Mesothelial cell of epicardium (in vitro differentiated cells): ENCODE measurements at regions not wholly inside any gene's neighbourhood (a gene's known extent, or its start where the extent isn't known, plus 50 kb on each side); places are given as distances from the start of the nearest gene placed in this dataset.

Experiments
- DNase-seq, 2 experiments: peaks; one replicate each; pipeline ENCODE4 v3.0.0; 2021; ENCODE audit warnings: low spot score in 2 of 2; ENCODE audit not compliant: unreplicated experiment in 2 of 2
- H3K27ac Mint-ChIP-seq: 2 replicates; pipeline ENCODE4 v1.8.0; 2021; ENCODE audit warnings: mixed read lengths
- H3K27me3 Mint-ChIP-seq: 2 replicates; pipeline ENCODE4 v1.8.0; 2021; ENCODE audit warnings: low read depth, mixed read lengths
- H3K36me3 Mint-ChIP-seq: 2 replicates; pipeline ENCODE4 v1.8.0; 2021; ENCODE audit warnings: mixed read lengths
- H3K4me1 Mint-ChIP-seq: 2 replicates; pipeline ENCODE4 v1.8.0; 2021; ENCODE audit warnings: mixed read lengths
- H3K4me3 Mint-ChIP-seq: 2 replicates; pipeline ENCODE4 v1.8.0; 2021; ENCODE audit warnings: mild to moderate bottlenecking, moderate library complexity, mixed read lengths
- H3K9me3 Mint-ChIP-seq: 2 replicates; pipeline ENCODE4 v1.8.0; 2021; ENCODE audit warnings: mixed read lengths
- TF ChIP-seq, protein P1 (sequence below): fragments of 200-600 bp; sonication (generic); IDR thresholded peaks from one replicate; pipeline ENCODE4 v1.5.0; 2021; ENCODE audit warnings: antibody characterized with exemption; ENCODE audit not compliant: unreplicated experiment

DNA sequence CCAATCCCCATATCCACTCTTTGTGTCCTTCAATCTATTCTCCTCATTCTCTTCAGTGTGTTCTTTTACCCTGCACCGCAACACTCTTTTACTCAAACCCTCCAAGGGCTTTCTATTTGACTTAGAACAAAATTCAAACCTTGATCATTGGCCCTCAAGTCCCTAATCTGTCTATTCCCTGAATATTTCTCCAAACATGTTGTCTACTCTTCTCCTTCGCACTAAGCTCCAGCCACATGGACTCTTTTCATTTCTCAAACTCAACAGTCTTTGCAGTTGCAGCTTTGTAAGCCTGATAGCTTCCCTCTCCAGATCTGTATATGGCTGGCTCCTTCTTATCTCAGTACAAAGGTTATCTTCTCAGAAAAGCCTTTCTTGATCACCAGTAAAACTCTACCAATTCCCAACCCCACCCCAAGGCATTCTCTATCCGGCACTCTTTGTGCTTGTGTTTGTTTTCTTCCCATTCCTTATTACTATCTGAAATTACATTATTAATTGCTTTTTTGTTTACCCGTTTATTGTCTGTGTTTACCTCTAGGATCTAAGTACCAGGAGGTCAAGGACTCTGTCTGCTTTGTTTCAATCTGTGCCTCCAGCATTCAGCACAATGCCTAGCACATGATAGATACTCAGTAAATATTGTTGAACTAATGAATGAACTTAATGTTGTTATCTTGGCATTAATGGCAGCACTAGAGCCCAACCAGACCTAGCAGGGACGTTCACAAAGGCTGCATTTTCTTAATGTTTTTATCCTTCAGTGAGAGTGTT, 147.4 kb downstream of the BBOX1 start:
- no peak for DNase-seq
- Mint-ChIP-seq H3K27me3 (no peaks in the 10 kb centered on the region), H3K36me3 (no peaks in the 10 kb centered on the region), H3K9me3 (peaks cover 6% of the 10 kb centered on the region), H3K27ac (no peak overlapping the region), H3K4me1 (peaks cover 25% of the 10 kb centered on the region), H3K4me3 (no peak overlapping the region)
- TF ChIP-seq, protein P1, sequence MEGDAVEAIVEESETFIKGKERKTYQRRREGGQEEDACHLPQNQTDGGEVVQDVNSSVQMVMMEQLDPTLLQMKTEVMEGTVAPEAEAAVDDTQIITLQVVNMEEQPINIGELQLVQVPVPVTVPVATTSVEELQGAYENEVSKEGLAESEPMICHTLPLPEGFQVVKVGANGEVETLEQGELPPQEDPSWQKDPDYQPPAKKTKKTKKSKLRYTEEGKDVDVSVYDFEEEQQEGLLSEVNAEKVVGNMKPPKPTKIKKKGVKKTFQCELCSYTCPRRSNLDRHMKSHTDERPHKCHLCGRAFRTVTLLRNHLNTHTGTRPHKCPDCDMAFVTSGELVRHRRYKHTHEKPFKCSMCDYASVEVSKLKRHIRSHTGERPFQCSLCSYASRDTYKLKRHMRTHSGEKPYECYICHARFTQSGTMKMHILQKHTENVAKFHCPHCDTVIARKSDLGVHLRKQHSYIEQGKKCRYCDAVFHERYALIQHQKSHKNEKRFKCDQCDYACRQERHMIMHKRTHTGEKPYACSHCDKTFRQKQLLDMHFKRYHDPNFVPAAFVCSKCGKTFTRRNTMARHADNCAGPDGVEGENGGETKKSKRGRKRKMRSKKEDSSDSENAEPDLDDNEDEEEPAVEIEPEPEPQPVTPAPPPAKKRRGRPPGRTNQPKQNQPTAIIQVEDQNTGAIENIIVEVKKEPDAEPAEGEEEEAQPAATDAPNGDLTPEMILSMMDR: no peak

GRCh38 chr11:27187075-27187847, 146.6 kb downstream of the BBOX1 start:
- Mint-ChIP-seq H3K4me1 (peaks cover 25% of the 10 kb centered on the region), H3K27ac (no peak overlapping the region), H3K9me3 (peaks cover 6% of the 10 kb centered on the region), H3K4me3 (no peak overlapping the region), H3K27me3 (no peaks in the 10 kb centered on the region), H3K36me3 (no peaks in the 10 kb centered on the region)
- no peak for DNase-seq
- TF ChIP-seq, protein P1: no peak

GRCh38 chr11:27186580-27186979, 146.0 kb downstream of the BBOX1 start:
- H3K36me3 Mint-ChIP-seq: no peaks in the 10 kb centered on the region
- TF ChIP-seq, protein P1: no peak
- no peak for DNase-seq
- H3K27me3 Mint-ChIP-seq: peaks cover 1% of the 10 kb centered on the region
- peaks cover 6% of the 10 kb centered on the region for H3K9me3 Mint-ChIP-seq
- H3K4me3 Mint-ChIP-seq: no peak overlapping the region
- H3K4me1 Mint-ChIP-seq: peaks cover 25% of the 10 kb centered on the region
- no peak overlapping the region for H3K27ac Mint-ChIP-seq

DNA sequence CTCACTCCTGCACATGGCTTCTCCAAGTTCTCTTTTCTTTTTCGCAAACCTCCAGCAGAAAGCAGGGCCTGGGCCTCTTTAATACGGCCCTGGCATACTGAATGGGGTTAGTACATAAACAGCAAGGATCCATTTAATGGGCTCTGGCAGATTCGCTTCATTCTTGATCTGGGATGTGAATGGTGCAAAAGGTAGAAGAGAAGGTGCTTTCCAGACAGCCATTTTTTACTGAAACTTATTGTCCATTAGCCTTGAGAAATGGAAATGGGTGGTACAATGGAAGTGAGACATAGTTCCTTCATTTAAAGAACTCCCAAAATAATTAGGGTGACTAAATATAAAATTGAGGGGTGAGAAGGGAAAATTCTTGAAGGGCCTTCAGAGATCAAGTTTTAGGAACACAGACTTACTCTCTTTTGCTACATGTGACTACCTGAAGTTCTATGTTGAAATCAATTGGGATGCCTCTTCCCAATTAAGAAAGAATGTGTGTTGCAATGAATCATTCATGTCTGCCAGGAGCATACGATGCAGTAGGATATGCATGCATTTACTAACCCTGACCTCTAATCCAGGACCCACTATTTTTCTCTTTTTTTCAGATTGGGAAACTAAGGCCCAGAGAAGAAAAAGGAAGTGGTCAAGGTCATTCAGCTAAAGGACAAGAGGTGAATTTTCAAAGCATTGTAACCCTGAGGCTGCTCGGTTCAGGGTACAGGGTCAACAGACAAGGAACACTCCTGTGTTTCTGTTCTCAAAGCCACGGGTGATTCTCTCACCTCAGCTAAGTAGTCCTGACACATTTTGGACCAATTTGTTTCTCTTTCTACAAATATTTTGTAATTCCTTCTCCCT, 144.1 kb downstream of the BBOX1 start:
- Mint-ChIP-seq H3K27me3 (peaks cover 1% of the 10 kb centered on the region), H3K4me1 (peaks cover 22% of the 10 kb centered on the region), H3K9me3 (peaks cover 6% of the 10 kb centered on the region), H3K27ac (no peak overlapping the region), H3K4me3 (no peak overlapping the region), H3K36me3 (no peaks in the 10 kb centered on the region)
- DNase-seq: no peak
- TF ChIP-seq, protein P1: no peak

GRCh38 chr11:27183672-27184457, 143.2 kb downstream of the BBOX1 start:
- Mint-ChIP-seq H3K27ac (no peak overlapping the region), H3K27me3 (peaks cover 1% of the 10 kb centered on the region), H3K36me3 (no peaks in the 10 kb centered on the region), H3K4me1 (peaks cover 21% of the 10 kb centered on the region), H3K9me3 (peaks cover 6% of the 10 kb centered on the region), H3K4me3 (no peak overlapping the region)
- TF ChIP-seq, protein P1: peak; percentile 87
- DNase-seq: peak in 1 of 2 experiments; percentile 54
